ENCODE measurements at regions not wholly inside any gene's neighbourhood (a gene's known extent, or its start where the extent isn't known, plus 50 kb on each side); places are given as distances from the start of the nearest gene placed in this dataset.

- no peak for DNase-seq (ENCODE audit: low read depth in 1 of 2, low spot score in 2 of 2)
- Histone ChIP-seq H4K20me1 (replicated peaks in 1 of 2; ENCODE audit: control insufficient read depth in 1 of 2, insufficient read depth in 2 of 2, low read length in 2 of 2) (no peaks in the 10 kb centered on the region), H3K4me2 (ENCODE audit: insufficient read depth in 1 of 2, low read depth in 2 of 2, low read length in 2 of 2) (no peak overlapping the region), H3K9me3 (ENCODE audit: insufficient read depth in 2 of 2, low read depth in 1 of 2, low read length in 1 of 2) (no peaks in the 10 kb centered on the region), H3K23me2 (ENCODE audit: low read depth, low read length) (no peaks in the 10 kb centered on the region), H3K9ac (replicated peaks in 1 of 4; ENCODE audit: extremely low read depth in 1 of 4, low read depth in 3 of 4, low read length in 3 of 4) (no peak overlapping the region), H3K14ac (ENCODE audit: insufficient read length) (no peak overlapping the region), H2BK20ac (ENCODE audit: low read length) (no peak overlapping the region), H2BK12ac (ENCODE audit: low read depth, low read length) (no peak overlapping the region), H2BK120ac (replicated peaks; ENCODE audit: low read depth, low read length) (no peak overlapping the region), H3K79me1 (ENCODE audit: low read depth, low read length) (no peaks in the 10 kb centered on the region), H3K23ac (ENCODE audit: insufficient read length) (no peak overlapping the region), H3K18ac (ENCODE audit: extremely low read depth, low read length) (no peak overlapping the region), H3K56ac (replicated peaks; ENCODE audit: insufficient read length, low read depth, low read length) (no peak overlapping the region), H4K91ac (replicated peaks; ENCODE audit: insufficient read length, low read length) (no peak overlapping the region), H4K8ac (ENCODE audit: extremely low read depth, insufficient read depth, low read length) (no peak overlapping the region), H4K5ac (ENCODE audit: insufficient read length, low read depth, low read length) (no peak overlapping the region), H3K27me3 (replicated peaks in 1 of 4; ENCODE audit: control insufficient read depth in 3 of 4, extremely low read depth in 1 of 4, insufficient read depth in 3 of 4, low read length in 3 of 4) (no peaks in the 10 kb centered on the region), H3K4me1 (replicated peaks in 1 of 4; ENCODE audit: control insufficient read depth in 3 of 4, insufficient read depth in 4 of 4, low read length in 3 of 4) (no peaks in the 10 kb centered on the region), H2BK15ac (ENCODE audit: low read length) (no peak overlapping the region), H3K79me2 (ENCODE audit: control insufficient read depth in 1 of 2, insufficient read depth in 2 of 2, low read length in 2 of 2) (no peaks in the 10 kb centered on the region), H2AK5ac (ENCODE audit: low read depth, low read length) (no peak overlapping the region), H3K36me3 (ENCODE audit: control insufficient read depth in 2 of 4, insufficient read depth in 4 of 4, low read length in 3 of 4) (no peaks in the 10 kb centered on the region), H2AFZ (ENCODE audit: low read length) (no peak overlapping the region), H2BK5ac (ENCODE audit: low read depth, low read length) (no peak overlapping the region), H3K4ac (replicated peaks; ENCODE audit: insufficient read length, low read depth, low read length) (no peak overlapping the region), H3K27ac (ENCODE audit: low read depth, low read length) (no peak overlapping the region), H3K4me3 (ENCODE audit: extremely low read depth in 1 of 4, insufficient read depth in 2 of 4, low read depth in 3 of 4, low read length in 4 of 4) (no peak overlapping the region)
- ChIA-PET POLR2A (ENCODE audit: partially characterized antibody) (no interaction called here), CTCF (ENCODE audit: partially characterized antibody) (interaction anchor here (0.9 to 1.8 kb wide), 2 partner anchors 14 to 76 kb away, joined by 3 to 6 read pairs; no protein-coding TSS in a partner anchor)
- WGBS, 2 experiments (ENCODE audit: extremely low coverage in 1 of 2, insufficient coverage in 1 of 2, insufficient read length in 1 of 2, insufficient replicate concordance in 2 of 2, low coverage in 1 of 2, low lambda C conversion rate in 2 of 2, missing lambda C conversion rate in 1 of 2): 89% methylated on average over 1 of the region's 1 CpG; no CpG with 5 or more reads in 1 of the 2 experiments
- no peak for FAIRE-seq
- TF ChIP-seq USF2 (IDR thresholded peaks at IDR 0.05; ENCODE audit: low read length): no peak
- no peak for TF ChIP-seq E2F6 (IDR thresholded peaks at IDR 0.05)
- no peak for TF ChIP-seq CBX8 (IDR thresholded peaks at IDR 0.05; ENCODE audit: borderline replicate concordance, low read depth, low read length)
- TF ChIP-seq TAF7 (optimal IDR thresholded peaks at IDR 0.05; ENCODE audit: borderline replicate concordance, low read depth, low read length): no peak
- TF ChIP-seq EP300 (IDR thresholded peaks at IDR 0.05; ENCODE audit: borderline replicate concordance in 1 of 2, low read depth in 2 of 2, low read length in 2 of 2): no peak
- no peak for TF ChIP-seq SIRT6 (IDR thresholded peaks at IDR 0.05; ENCODE audit: low read length)
- TF ChIP-seq BCL11A (IDR thresholded peaks at IDR 0.05; ENCODE audit: low read depth in 2 of 2, low read length in 2 of 2): no peak
- TF ChIP-seq MAFK (IDR thresholded peaks at IDR 0.05; ENCODE audit: low read depth, low read length): no peak
- no peak for TF ChIP-seq TAF1 (IDR thresholded peaks at IDR 0.05; ENCODE audit: low read depth, low read length)
Observed at GRCh38 chr21:18117176-18117575, 127.5 kb upstream of the CHODL start.
